Upper lobe of left lung (tissue), 4 donors: ENCODE measurements at regions not wholly inside any gene's neighbourhood (a gene's known extent, or its start where the extent isn't known, plus 50 kb on each side); places are given as distances from the start of the nearest gene placed in this dataset.

Experiments
- CTCF ChIP-seq, 6 experiments: fragments of 450-650 bp in 4 of 6; fragments of 200-600 bp in 2 of 6; sonication (generic) in 2 of 6; IDR thresholded peaks; one replicate each; pipeline ENCODE4 v1.5.1; 2016 to 2019; ENCODE audit warnings: antibody characterized with exemption in 6 of 6
- POLR2A ChIP-seq, 4 donors: fragments of 450-650 bp; IDR thresholded peaks; one replicate each; pipeline ENCODE4 v1.5.1; 2016 to 2017; ENCODE audit warnings: antibody characterized with exemption in 4 of 4, mild to moderate bottlenecking in 2 of 4
- POLR2AphosphoS5 ChIP-seq, 2 donors: sonication (generic); formaldehyde crosslinking; IDR thresholded peaks; one replicate each; pipeline ENCODE4 v1.5.1; 2017; ENCODE audit warnings: antibody characterized with exemption in 2 of 2

DNA sequence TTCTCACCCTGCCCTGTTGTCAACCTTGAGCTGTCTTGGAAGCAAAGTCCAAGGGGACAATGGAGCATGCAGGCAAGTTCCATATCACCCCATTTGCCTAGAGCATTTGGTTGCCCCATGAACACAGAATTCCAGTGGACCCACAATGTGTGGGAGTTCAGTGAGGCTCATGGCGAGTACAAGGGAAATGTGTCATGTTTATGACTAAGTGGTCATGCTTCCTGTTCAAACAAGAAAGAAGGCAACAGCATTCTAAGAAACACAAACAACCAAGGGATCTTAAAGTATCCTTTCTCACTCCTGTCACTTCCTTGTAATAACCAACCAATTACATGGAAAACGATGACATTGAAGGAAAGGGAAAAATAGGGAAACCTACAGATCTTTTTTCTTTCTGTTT, 513.0 kb downstream of the INHBA start:
- TF ChIP-seq CTCF (IDR thresholded peaks at IDR 0.05) (no peak), POLR2A (IDR thresholded peaks at IDR 0.05) (no peak), POLR2AphosphoS5 (IDR thresholded peaks at IDR 0.05) (no peak)
